ENCODE measurements at regions not wholly inside any gene's neighbourhood (a gene's known extent, or its start where the extent isn't known, plus 50 kb on each side); places are given as distances from the start of the nearest gene placed in this dataset.
"Not testable (repeated sequence)": the region's sequence is repeated elsewhere in the genome, so short reads cannot be mapped to it uniquely, and the experiment has no call there.

- no peak for DNase-seq
Observed at GRCh38 chr16:54985156-54985555, 54.5 kb downstream of the IRX5 start.

GRCh38 chr16:54985668-54986067 is 55.0 kb downstream of the IRX5 start:
- no peak for DNase-seq

- no peak for DNase-seq
Observed at GRCh38 chr16:54986409-54986808, 55.7 kb downstream of the IRX5 start.

GRCh38 chr16:54987081-54987480 is 56.4 kb downstream of the IRX5 start:
- no peak for DNase-seq

- no peak for DNase-seq
Observed at GRCh38 chr16:54991525-54991924, 60.9 kb downstream of the IRX5 start.

- DNase-seq: not testable (repeated sequence)
Observed at GRCh38 chr16:54991946-54992345, 61.3 kb downstream of the IRX5 start.

GRCh38 chr16:54993106-54993895 is 62.6 kb downstream of the IRX5 start:
- no peak for DNase-seq

GRCh38 chr16:54996186-54996585 is 65.5 kb downstream of the IRX5 start:
- no peak for DNase-seq

GRCh38 chr16:54998834-54999233 is 68.2 kb downstream of the IRX5 start:
- DNase-seq: no peak

- DNase-seq: no peak
Observed at GRCh38 chr16:54999481-54999880, 68.8 kb downstream of the IRX5 start.

GRCh38 chr16:55000595-55000994 is 69.9 kb downstream of the IRX5 start:
- no peak for DNase-seq

- no peak for DNase-seq
Observed at GRCh38 chr16:55001931-55002330, 71.3 kb downstream of the IRX5 start.

- no peak for DNase-seq
Observed at GRCh38 chr16:55002419-55002818, 71.8 kb downstream of the IRX5 start.

GRCh38 chr16:55003306-55003705 is 72.6 kb downstream of the IRX5 start:
- no peak for DNase-seq

GRCh38 chr16:55003916-55004315 is 73.3 kb downstream of the IRX5 start:
- DNase-seq: no peak

- no peak for DNase-seq
Observed at GRCh38 chr16:55007504-55007903, 76.8 kb downstream of the IRX5 start.

GRCh38 chr16:55008836-55009510 is 78.3 kb downstream of the IRX5 start:
- no peak for DNase-seq

- DNase-seq: no peak
Observed at GRCh38 chr16:55009581-55009980, 78.9 kb downstream of the IRX5 start.

- DNase-seq: no peak
Observed at GRCh38 chr16:55010492-55011160, 80.0 kb downstream of the IRX5 start.

- no peak for DNase-seq
Observed at GRCh38 chr16:55012362-55012761, 81.7 kb downstream of the IRX5 start.

GRCh38 chr16:55012793-55013192 is 82.1 kb downstream of the IRX5 start:
- DNase-seq: no peak

GRCh38 chr16:55014022-55014421 is 83.4 kb downstream of the IRX5 start:
- no peak for DNase-seq

- DNase-seq: no peak
Observed at GRCh38 chr16:55015181-55015913, 84.7 kb downstream of the IRX5 start.

All from DMS153 (cell line).